OCI-LY3 (cell line): ENCODE measurements at regions not wholly inside any gene's neighbourhood (a gene's known extent, or its start where the extent isn't known, plus 50 kb on each side); places are given as distances from the start of the nearest gene placed in this dataset.

Experiments
- H2AFZ ChIP-seq: fragments of 200-600, 300-600 bp; shearing (Covaris generic); 2 replicates; pipeline ENCODE4 v1.6.0; 2014; ENCODE audit warnings: antibody characterized with exemption, low read depth, low read length
- H3K27ac ChIP-seq: fragments of 200-600, 300-600 bp; sonication (generic); 2 replicates; pipeline ENCODE4 v1.5.1; 2014; ENCODE audit warnings: mild to moderate bottlenecking, low read length, moderate library complexity, mixed read lengths
- H3K27me3 ChIP-seq: fragments of 200-600, 300-600 bp; sonication (generic); 2 replicates; pipeline ENCODE4 v1.6.1; 2014; ENCODE audit warnings: low read depth, low read length, mixed read lengths
- H3K36me3 ChIP-seq: fragments of 200-600, 300-600 bp; sonication (generic); replicated peaks from 2 replicates; pipeline ENCODE3; 2014; ENCODE audit warnings: low read depth, low read length, mixed read lengths
- H3K4me1 ChIP-seq: fragments of 300-600, 200-600 bp; sonication (generic); 2 replicates; pipeline ENCODE4 v1.6.1; 2014; ENCODE audit warnings: low read length, mixed read lengths
- H3K4me2 ChIP-seq: fragments of 200-600, 300-600 bp; sonication (generic); 2 replicates; pipeline ENCODE4 v1.6.1; 2014; ENCODE audit warnings: low read length, mixed read lengths
- H3K4me3 ChIP-seq: fragments of 300-600, 200-600 bp; sonication (generic); 2 replicates; pipeline ENCODE4 v1.5.1; 2014; ENCODE audit warnings: antibody characterized with exemption, mild to moderate bottlenecking, low read length, moderate library complexity
- H3K79me2 ChIP-seq: fragments of 300-600, 200-600 bp; shearing (Covaris generic); 2 replicates; pipeline ENCODE4 v1.6.1; 2014; ENCODE audit warnings: mild to moderate bottlenecking, low read length, mixed read lengths
- H3K9ac ChIP-seq: fragments of 300-600, 200-600 bp; shearing (Covaris generic); 2 replicates; pipeline ENCODE4 v1.6.0; 2014; ENCODE audit warnings: mild to moderate bottlenecking, low read length, moderate library complexity
- H3K9me3 ChIP-seq: fragments of 200-600, 300-600 bp; shearing (Covaris generic); 2 replicates; pipeline ENCODE4 v1.6.1; 2014; ENCODE audit warnings: low read length, mixed read lengths; ENCODE audit not compliant: insufficient read depth
- H4K20me1 ChIP-seq: fragments of 200-600, 300-600 bp; sonication (generic); 2 replicates; pipeline ENCODE4 v1.6.1; 2016; ENCODE audit warnings: low read length, mixed read lengths; ENCODE audit not compliant: insufficient read depth
- CTCF ChIP-seq: fragments of 200-600, 300-600 bp; sonication (generic); IDR thresholded peaks from 2 replicates; pipeline ENCODE4 v1.5.1; 2014; ENCODE audit warnings: antibody characterized with exemption, low read length, low read depth
- EZH2phosphoT487 ChIP-seq: fragments of 200-600 bp; shearing (Covaris generic); IDR thresholded peaks from 2 replicates; pipeline ENCODE4 v1.6.1; 2018; ENCODE audit warnings: antibody characterized with exemption, mixed run types, low read depth

DNA sequence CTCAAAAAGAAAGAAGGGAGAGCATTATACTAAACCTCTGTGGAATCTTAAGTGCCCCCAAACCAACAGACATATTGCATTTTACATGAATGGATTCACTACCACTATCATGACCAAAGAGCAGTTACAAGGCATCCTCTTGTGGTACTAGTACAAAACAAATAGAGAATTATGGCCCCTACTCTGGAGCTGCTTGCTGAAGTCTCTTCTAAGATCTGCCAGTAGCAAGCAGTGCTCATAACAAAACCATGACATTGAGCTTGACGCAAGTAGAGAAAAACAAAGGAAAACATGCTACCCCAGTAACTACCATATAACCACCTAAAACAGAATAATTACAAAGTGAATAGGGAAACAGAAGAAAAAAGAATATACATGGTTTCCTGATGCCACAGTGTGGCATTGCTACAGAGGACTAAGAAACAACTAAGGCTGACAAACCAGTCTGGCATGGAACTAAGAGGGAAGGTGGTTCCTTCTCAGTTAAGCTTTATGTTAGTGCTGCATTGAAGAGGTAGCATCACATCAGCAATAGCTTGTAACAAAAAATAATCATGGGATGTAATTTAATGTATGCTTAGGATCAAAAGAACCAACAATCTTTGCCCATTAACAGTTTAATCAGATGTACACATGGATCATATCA, 150.2 kb upstream of the AGR3 start:
- TF ChIP-seq EZH2phosphoT487 (no peak), CTCF (no peak)
- peak overlapping the region; percentile 39; the same call in 1 of the 2 replicates for H2AFZ ChIP-seq

GRCh38 chr7:17033245-17033644, 151.5 kb upstream of the AGR3 start:
- H3K36me3 ChIP-seq, result no peaks in the 10 kb centered on the region
- TF ChIP-seq EZH2phosphoT487 (no peak), CTCF (no peak)
- no peaks in the 10 kb centered on the region for H3K27me3 ChIP-seq
- H3K4me2 ChIP-seq, result no peak overlapping the region
- no peaks in the 10 kb centered on the region for H3K79me2 ChIP-seq
- H3K4me3 ChIP-seq, result no peak overlapping the region
- no peaks in the 10 kb centered on the region; the same call in 1 of the 2 replicates for H3K9me3 ChIP-seq
- H2AFZ ChIP-seq, result no peak overlapping the region
- no peaks in the 10 kb centered on the region for H4K20me1 ChIP-seq
- no peak overlapping the region for H3K9ac ChIP-seq
- H3K4me1 ChIP-seq, result peaks cover 35% of the 10 kb centered on the region
- H3K27ac ChIP-seq, result no peak overlapping the region

More for the DNA sequence above, 150.2 kb upstream of the AGR3 start:
- Histone ChIP-seq H3K4me1 (peaks cover 26% of the 10 kb centered on the region), H3K4me2 (peak overlapping the region; percentile 22; the same call in 1 of the 2 replicates), H3K36me3 (no peaks in the 10 kb centered on the region), H3K27ac (no peak overlapping the region), H3K9ac (no peak overlapping the region), H4K20me1 (no peaks in the 10 kb centered on the region), H3K4me3 (no peak overlapping the region), H3K27me3 (no peaks in the 10 kb centered on the region), H3K79me2 (no peaks in the 10 kb centered on the region), H3K9me3 (no peaks in the 10 kb centered on the region; the same call in 1 of the 2 replicates)

DNA sequence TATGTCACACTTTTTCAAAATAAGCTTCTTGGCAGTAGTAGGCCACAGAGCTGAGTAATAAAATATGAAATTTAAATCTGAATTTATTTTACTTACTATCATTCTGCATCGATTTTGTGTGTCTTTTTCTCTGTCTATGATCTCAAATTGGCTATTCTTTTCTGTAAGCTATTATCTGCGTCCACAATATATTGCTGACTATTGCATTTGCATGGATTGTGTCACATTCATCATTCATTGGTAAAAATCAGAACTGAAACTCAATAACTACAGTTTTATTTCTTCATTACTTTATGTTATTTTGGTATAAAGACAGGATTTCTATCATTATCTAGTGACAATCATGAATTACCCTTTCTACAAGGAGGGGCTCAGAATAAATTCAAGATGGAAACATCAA, 154.8 kb upstream of the AGR3 start:
- Histone ChIP-seq H3K79me2 (no peaks in the 10 kb centered on the region), H2AFZ (no peak overlapping the region), H3K4me1 (peaks cover 40% of the 10 kb centered on the region), H3K36me3 (no peaks in the 10 kb centered on the region), H3K27me3 (no peaks in the 10 kb centered on the region), H3K4me2 (no peak overlapping the region), H3K9me3 (no peaks in the 10 kb centered on the region), H3K27ac (no peak overlapping the region), H3K9ac (no peak overlapping the region), H3K4me3 (no peak overlapping the region), H4K20me1 (no peaks in the 10 kb centered on the region)
- TF ChIP-seq CTCF (no peak), EZH2phosphoT487 (no peak)

- no peaks in the 10 kb centered on the region for H3K36me3 ChIP-seq
- H3K4me2 ChIP-seq, result no peak overlapping the region
- H3K4me3 ChIP-seq, result no peak overlapping the region
- H3K9ac ChIP-seq, result no peak overlapping the region
- no peaks in the 10 kb centered on the region for H4K20me1 ChIP-seq
- H3K27ac ChIP-seq, result no peak overlapping the region
- TF ChIP-seq CTCF (no peak), EZH2phosphoT487 (no peak)
- H3K79me2 ChIP-seq, result no peaks in the 10 kb centered on the region
- H3K9me3 ChIP-seq, result no peaks in the 10 kb centered on the region
- peaks cover 32% of the 10 kb centered on the region for H3K4me1 ChIP-seq
- H3K27me3 ChIP-seq, result no peaks in the 10 kb centered on the region
- no peak overlapping the region for H2AFZ ChIP-seq
These were observed 155.6 kb upstream of the AGR3 start for GRCh38 chr7:17037356-17037755.
